Renal cortex interstitium (tissue), 11 donors: ENCODE measurements at regions not wholly inside any gene's neighbourhood (a gene's known extent, or its start where the extent isn't known, plus 50 kb on each side); places are given as distances from the start of the nearest gene placed in this dataset.

Experiments used
- DNase-seq, 11 donors: peaks; one replicate each; pipeline ENCODE4 v3.0.0-alpha.2; 2013; ENCODE audit warnings: low read depth in 9 of 11, low spot score in 4 of 11; ENCODE audit errors: extremely low read depth in 1 of 11

DNA sequence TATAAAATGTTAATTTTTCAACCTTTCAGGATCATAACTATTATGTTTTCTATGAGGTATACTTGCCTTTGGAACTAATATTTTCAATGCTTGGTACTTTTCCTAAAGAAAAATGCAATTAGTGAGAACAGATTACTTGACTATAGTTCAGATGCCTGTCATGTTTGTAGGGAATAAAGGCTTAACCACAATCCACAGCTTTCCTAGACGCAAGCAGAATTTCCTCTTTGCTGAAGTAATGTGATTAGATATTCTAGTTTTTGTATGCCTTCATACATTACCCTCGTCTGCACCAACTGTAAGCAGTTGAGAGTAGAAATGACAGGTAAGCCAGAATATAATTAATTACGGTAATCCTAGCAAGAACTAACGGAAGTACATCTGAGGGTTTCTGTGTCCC lies 581.4 kb upstream of the MMS22L start:
- DNase-seq = no peak

DNA sequence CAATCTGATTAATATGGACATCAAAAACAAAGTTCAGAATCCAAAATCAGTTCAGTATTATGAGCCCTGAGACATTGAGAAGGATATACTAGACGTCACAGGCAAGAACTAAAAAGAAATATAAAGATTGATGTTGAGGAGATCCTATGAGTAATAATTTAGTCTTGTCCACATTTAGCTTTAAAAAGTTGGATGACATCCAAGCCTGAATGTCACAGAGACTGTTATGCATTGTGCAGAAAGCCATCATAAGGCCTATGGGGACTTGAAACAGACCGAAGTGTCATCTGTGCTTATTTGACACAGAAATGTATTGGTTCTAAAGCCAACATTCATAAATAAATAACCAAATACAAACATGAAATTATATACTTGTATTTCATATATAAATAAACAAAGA lies 581.8 kb upstream of the MMS22L start:
- DNase-seq = no peak

DNA sequence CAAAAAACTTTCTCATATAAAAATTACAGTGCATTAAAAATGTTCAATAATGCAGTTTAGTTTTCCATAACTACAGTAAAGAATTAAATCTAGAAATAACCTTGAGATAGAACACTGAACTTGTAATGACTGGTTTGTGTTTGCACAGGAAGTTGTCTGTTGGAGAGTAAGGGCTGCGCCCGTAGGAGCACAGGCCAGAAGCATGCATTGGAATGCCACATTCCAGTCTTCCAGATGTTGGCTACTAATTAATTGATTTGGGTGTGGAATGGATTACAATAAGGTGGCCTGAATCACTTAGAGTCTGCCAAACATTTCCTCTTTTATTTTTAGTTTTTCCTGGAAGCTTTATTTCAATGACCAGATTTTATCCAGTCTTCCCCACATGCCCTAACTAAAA lies 582.6 kb upstream of the MMS22L start:
- DNase-seq = no peak

DNA sequence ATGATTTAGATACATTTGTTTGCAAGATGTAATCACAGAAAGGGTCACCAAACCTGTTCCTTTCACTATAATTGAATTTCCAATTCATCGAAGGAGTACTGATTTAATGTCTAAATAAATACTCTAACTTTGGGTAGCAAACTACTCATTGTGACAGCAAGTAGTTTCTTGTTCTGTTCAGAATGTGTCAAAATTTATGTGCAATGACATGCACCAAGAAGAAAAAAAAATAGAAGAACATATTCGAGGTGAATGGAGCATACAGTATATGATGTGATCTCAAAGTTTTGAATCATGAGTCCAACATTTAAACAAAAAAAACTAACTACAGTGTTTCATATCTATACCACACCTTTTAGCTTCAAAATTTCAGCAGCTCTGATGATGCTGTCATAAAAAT lies 583.6 kb upstream of the MMS22L start:
- DNase-seq = no peak

DNA sequence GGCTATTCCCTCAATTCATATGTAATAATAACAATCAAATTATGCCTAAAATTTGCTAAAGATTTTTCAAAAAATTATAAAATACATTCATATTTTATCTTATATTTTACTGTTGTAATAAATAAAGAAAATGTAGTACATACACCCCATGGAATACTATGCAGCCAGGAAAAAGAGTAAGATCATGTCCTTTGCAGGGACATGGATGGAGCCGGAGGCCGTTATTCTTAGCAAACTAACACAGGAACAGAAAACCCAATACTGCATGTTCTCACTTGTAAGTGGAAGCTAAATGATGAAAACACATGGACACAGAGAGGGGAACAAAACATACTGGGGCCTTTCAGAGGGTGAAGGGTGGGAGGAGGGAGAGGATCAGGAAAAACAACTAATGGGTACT lies 584.2 kb upstream of the MMS22L start:
- no peak for DNase-seq

DNA sequence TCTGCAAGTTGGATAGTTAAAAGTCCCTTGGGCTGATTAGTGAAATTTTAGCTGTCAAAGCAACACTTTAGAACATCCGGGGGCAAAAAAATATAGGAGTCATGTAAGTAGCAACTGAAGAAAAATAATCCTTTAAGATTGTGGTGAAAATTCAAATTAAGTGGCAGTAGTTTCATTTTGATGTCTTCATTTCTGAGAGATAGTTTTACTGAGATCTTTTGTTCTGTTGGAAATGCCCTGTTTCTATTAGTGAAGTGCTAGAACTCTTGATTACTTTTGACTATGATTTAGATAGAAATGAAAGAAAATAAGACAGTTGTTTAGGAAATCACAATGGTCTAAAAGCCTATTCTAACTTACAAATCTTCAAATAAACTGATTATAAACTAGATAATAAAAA lies 587.3 kb upstream of the MMS22L start:
- DNase-seq = no peak

DNA sequence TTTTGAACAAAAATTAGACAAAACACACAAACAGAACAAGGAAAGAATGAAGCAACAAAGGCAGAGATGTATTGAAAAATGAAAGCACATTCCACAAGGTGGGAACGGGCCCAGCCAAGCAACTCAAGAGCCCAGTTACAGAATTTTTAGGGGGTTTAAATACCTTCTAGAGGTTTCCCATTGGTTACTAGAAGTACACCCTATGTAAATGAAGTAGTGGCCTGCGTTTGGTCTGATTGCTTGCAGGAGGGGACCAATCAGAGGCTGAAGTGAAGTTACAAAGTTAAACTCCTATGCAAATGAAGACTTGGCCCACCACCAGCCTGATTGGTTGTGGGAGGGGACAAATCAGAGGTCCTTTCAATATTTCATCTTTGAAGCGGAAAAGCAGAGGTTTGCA lies 593.7 kb upstream of the MMS22L start:
- DNase-seq = no peak

DNA sequence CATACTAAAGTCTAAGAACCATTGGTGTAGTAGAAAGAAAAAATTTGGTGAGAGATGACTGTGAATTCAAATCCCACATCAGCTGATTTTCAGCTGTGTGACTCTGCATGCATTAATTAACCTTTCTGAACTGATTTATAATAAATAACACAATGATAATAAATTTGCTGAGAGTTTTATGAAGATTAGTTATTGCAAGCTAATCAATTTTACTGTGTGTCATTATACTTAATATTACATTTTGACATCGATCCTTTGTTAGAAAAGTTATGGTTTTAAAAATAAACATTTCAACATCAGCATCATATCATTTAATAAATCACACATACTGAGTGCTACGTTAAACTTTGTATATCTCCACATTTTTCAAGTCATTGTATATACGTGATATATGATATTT lies 599.7 kb upstream of the MMS22L start:
- DNase-seq = no peak

DNA sequence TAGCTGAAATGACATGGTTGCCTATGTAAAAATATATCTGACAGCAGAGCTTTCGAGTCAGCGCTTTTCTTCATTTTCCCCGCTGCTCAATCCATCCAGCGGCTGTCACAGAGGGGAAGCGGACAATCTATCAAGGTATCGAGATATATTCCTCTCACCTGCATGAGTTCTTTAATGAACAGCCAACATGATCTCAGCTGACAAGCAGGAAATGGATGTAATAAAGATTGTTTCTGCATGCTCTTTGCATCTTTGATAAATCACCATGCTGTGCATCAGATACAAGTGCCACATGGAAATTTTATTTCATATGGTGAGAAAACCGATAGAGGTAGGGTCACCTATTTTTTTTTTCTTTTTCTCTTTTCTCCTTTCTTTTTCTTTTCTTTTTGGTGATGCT lies 602.3 kb upstream of the MMS22L start:
- no peak for DNase-seq

DNA sequence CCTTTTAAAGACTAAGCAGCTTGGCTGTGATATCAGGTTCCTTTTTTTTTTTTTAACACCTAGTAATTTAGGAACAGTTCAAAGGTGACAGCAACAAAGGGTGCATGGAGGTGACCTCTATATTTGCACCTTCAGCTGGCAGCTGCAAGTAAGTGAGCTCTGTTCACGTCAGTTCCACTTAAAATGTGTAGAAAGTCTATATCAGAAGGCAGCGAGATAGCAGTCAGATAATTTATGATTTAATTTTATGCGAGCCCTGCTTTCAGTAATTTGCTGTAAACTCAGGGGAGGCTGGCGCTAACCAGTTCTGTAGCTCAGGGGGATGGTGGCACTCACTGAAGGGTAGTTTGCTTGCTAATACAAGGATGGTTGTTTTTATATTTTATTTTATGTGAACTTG lies 602.8 kb upstream of the MMS22L start:
- DNase-seq = peak in 2 of 11 donors; percentile 7

DNA sequence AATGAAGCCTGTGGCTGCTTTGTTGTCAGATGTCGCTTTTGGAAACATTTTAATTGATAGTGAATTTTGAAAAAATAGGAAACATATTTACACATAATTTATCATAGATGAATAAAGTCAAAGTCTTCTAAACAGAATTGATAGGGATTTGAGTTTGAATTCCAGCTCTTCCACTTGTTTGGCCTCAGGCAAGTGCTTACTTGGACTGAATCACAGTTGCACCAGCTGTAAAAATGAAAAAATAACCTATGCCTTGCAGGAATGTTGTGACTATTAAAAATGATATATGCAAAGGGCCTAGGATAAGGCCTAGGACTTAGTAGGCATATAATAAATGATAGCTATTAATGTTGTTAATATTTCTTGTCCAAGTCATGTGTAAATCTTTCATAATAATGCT lies 618.5 kb upstream of the MMS22L start:
- DNase-seq = no peak

DNA sequence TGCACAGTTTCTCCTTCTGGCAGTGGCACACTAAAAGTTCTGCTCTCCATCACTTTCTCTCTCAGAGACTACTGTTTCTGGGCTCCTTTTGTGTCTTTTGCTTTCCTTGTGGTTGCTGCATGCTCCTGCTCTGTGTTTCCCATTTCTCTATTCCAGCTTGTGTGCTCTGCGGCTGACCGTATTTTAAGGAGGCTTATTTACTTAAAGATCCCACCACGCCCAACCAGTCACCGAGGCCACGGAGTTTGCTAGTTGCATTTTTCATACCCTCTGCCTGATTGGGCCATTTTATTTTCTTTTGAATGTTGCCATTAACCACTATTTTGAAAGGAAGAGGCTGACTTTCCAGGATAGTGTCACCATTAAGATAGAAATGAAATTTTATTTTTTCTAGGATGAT lies 626.4 kb upstream of the MMS22L start:
- DNase-seq = no peak

DNA sequence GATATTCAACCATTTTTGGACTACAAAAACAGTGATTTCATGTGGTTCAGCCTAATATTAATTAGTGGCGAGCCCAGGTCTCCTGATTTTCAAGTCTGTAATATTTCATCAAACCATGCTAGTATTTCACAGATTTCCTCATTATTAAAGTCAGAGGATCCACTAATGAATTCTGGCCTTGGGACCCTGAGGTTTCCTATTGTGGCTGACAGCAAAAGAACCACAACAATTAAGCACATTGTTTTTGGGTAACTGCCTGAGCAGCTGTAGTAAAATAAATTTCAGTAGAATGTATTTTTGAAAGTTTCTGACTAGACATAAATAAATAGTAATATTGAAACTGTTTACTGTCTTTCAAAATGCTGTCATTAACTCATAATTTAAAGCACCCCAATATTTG lies 630.7 kb upstream of the MMS22L start:
- no peak for DNase-seq

DNA sequence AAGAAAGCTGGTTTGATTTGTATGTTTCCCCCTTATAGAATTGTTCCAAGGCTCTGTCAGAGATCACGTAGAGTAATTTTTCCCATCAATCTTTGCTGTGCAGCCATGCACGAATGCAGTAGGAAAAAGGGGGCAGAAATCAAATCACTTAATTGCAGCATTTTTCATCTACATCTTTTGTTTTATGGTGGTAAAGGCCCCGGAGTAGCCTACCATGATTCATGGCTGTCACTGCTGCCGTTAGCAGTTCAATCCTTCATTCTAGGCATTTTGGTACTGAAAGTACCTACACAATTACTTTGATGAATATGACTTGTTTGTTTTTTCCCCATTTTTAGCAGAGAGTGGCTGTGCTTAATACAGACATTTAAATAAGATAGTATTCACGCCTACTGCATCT lies 631.9 kb upstream of the MMS22L start:
- DNase-seq = no peak

DNA sequence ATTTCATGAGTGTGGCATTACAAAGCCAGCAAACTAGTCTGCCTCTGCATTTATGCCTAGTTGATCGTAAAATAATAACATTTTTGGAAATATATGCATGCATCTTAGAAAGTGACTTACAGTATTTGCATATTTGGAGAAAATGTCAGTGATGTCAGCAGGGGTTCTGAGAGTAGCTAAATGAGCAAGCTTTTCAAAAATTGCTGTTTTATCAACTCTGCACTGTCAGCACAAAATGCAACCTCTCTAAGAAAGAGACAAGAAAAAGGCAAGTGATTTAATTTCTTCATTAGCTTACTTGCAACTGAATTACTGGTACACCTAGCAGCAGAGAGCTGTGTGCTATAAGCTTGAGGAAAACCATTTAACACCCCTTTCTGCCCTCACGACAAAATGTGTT lies 632.5 kb upstream of the MMS22L start:
- DNase-seq = no peak

DNA sequence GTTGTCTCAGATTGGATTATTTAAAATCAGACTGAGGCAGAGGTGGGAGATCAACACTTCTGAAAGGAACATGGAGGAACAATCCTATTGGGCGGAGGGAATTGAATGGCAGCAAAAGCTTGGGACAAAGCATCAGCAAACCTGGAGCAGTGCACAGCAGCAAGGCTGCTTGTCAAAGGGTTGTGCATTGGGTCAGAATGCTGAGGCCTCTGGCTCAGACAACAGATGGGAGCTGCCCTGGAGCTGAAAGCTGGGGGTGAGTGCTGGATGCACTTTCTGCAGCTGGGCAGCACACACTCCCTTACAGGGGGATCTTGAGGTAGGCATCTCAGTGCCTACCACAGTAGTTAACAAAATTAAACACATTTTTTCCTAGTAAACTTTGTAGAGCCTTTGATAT lies 634.4 kb upstream of the MMS22L start:
- no peak for DNase-seq

DNA sequence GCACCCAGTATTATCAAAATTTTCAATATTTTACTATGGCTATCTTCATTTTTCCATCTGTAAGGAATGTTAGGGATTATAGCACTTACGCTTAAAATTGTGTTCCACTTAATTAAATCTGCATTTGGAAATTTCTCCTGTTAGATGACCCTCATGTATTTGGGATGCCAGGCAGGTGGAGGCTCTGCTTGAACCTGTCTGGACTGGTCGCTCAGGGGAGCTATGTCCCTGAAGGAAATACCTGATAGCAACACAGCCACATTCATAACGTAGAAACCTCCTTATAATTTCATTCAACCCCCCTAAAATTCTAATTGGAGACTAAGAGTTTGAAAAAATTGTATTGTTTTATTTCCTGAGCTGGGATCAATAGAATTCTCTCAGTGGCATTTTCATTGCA lies 636.0 kb upstream of the MMS22L start:
- DNase-seq = no peak

DNA sequence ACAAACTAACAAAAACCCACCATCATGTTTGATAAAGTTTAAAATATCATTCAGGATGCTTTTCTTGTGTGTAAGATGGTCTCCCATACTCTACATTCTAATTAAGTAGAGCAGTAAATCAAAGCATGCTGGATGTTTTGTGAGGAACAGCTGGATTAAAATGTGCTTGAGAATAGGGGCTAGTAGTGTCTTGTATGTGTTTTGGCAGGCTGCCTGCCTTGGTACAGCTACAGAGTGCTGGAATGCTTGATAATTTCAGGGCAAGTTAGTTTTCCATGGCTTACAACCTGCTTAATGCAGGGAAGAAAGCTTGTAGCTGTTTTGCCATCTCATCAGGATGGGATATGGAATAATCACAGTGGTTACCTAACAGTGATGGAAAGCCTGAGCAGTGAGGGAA lies 636.6 kb upstream of the MMS22L start:
- DNase-seq = peak in 5 of 11 donors; percentile 1 to 37 (median 1)

DNA sequence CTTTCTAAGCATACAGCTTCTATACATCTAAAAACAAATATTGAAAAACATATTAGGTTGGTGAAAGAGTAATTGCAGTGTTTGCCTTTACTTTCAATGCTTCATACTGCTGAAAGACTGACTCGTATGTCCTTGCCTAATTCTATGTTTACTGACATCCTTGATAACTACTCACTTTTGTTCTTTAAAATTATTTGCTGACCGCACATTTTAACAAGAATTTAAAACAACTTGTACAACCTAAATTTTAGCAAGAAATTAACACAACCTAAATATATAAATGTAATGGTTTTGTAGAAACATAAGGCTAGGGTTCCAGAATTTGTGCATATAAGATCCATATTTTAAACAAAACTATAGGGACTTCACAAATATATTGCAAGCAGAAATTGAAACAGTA lies 640.2 kb upstream of the MMS22L start:
- no peak for DNase-seq

DNA sequence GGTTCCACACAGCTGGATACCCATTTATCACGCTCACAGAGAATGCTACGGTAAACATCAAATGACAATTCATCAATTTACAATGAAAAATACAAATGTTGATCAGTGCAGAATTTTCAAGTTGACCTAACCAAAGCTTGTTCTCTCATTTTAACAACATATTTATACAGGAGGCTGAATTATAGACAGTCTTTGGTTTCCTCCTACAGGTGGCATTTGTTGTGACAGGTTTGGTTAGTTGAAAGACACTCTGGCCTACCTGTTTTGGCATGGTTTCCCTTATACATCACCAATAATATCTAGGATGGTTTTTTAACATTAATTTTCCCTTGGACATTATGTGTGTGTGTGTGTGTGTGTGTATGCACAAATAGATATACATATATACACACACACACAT lies 642.5 kb upstream of the MMS22L start:
- DNase-seq = no peak

DNA sequence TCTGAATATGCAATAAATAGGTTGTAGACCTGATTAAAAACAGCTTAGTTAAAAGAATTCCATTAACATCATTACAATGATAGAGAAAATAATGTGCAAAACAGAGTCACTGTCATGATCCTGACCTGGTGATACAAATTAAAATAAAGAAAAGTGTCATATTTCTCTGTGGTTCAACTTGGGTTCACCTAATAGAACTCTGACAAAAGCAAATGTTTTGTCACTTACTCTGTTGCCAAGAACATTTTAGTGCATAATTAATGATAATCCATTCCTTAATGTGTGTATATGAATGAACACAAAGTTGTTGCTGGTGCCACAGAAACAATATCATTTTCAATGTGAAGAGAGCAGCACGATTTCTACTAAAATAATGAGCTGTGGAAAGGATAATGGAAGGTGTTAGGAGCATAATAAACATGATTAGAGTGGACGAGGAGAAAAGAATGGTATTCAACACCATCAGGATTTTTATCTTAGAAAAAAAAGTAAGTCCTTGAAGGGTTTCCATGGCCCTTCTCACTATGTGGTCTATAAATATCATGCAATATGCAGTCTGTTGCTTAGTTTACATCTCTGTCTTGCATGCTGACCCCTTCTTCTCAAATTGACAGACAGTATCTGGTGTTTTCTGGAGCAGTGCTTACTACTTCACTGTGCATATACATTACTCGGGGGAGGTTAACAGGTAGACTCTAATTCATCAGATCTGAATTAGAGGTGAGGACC lies 656.6 kb upstream of the MMS22L start:
- DNase-seq = no peak

DNA sequence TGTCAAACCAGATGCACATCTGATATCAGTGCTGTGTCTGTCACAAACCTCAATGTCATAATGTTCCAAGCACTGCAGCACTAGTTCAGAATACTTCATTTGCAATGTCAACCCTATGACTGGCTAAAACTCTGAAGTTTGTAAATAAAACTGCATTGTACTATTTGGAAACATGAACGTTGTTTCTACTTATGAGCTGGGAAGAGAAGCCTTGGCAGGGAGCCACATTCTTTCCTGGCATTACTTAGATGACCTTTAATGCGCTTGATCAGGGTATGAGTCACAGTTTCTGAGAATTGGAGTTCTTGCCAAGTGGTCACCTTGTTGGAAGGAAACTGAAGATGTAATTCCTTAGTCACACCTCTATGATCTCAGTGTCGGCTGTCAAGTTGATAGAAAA lies 664.8 kb upstream of the MMS22L start:
- DNase-seq = peak in 8 of 11 donors; percentile 1 to 44 (median 16)
